ENCODE measurements at regions not wholly inside any gene's neighbourhood (a gene's known extent, or its start where the extent isn't known, plus 50 kb on each side); places are given as distances from the start of the nearest gene placed in this dataset.
"Not testable (repeated sequence)": the region's sequence is repeated elsewhere in the genome, so short reads cannot be mapped to it uniquely, and the experiment has no call there.

DNA sequence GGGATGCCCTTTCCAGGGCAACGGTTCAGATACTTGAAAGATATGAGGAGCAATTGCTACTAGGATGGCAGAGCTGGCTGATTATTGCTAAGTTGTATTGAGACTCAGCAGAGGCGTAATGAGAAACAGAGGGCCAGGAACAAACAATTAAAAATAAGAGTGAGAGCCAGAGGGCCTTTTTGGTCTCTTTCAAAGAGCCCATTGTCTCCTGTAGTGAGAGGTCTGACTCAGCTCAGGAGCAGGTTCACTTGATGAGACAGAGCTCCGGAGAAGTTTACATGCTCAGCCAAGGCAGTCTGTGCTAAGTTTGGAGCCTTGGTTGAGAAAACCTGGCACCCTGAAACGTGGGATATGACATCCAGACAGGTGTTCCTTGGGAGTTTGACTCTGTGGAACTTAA, 303.9 kb upstream of the DLGAP1 start:
- DNase-seq = no peak

DNA sequence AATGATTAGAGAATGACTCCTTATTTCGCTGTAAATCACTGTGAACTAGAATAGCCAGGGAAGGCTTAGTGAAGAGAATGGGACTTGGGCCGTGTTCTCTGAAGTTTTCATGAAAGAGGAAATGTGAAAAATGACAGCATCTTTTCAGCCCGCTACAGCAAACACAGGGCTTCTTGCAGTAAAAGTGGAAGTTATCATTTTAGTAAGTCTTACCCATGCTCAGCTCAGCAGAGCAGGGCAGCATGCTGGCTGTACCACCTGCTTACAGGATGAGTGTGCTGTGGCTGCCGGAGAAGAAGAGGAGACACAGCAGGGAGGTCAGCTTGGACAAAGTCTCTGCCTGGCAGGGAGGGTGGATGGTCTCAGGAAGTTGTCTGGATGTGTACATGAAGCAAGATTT, 300.7 kb upstream of the DLGAP1 start:
- no peak for DNase-seq

DNA sequence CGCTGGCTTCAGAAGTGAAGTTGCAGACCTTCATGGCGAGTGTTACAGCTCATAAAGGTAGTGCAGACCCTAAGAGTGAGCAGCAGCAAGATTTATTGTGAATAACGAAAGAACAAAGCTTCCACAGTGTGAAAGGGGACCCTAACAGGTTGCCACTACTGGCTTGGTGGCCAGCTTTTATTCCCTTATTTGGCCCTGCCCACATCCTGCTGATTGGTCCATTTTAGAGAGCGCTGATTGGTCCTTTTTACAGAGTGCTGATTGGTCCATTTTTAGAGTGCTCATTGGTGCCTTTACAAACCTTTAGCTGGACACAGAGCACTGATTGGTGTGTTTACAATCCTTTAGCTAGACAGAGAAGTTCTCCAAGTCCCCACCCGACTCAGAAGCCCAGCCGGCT, 298.0 kb upstream of the DLGAP1 start:
- DNase-seq = not testable (repeated sequence)

- DNase-seq = no peak
Measured at GRCh38 chr18:4751523-4751922, 296.4 kb upstream of the DLGAP1 start.

GRCh38 chr18:4750393-4751346, 295.6 kb upstream of the DLGAP1 start:
- DNase-seq = no peak

- no peak for DNase-seq
Measured at GRCh38 chr18:4748975-4749374, 293.9 kb upstream of the DLGAP1 start.

DNA sequence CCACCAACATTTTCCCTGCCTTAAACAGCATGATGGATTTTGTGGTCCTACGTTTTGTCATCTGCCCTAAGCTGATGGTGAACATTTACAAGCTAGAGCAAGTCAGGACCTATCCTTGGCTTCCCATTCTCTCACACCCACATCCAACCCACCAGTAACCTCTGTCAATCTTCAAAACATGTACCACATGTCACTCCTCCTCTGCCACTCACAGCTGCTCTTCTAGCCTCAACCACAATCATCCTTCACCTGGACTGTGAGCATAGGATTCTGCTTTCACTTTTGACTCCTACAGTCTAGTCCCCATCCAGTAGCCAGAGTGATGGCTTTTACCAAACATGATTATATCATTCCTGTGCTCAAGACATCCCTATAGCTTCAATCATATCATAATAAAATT, 279.8 kb upstream of the DLGAP1 start:
- no peak for DNase-seq

DNA sequence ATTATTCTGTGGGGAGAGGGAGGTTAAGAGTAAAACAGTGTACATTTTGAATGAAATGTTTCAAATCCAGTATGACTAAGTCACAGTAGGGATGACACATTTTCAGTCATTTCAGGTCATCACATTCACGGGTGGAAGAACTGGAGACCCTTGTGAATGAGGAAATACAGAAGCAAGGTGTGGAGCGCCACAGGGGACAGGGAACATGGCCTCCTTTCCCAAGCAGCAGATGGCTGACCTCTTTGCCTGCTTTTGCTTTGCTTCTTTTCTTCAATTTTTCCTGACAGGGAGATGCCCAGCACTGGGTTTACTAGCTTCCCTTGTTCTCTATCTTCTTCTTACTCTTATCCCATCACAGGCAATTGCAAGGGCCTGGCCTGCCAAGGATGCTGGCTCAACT, 278.9 kb upstream of the DLGAP1 start:
- DNase-seq = no peak

DNA sequence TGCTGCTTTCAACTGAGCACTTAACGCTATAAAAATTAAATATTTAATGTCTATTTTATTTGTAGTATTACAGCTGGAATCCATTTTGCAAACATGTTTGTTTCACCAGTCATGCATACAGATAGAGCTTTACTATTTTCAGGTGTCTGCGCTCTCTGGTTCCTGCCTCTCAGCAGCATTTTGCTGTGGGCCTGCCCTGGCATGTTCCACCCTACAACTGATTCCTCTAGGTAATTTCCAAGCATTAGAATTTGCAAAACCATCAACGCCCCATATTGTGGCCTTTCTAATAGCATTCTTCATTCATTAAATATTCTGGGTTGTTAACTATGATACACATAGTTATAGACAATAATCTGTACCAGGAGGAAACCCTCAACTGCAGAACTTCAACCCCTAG, 266.4 kb upstream of the DLGAP1 start:
- no peak for DNase-seq

DNA sequence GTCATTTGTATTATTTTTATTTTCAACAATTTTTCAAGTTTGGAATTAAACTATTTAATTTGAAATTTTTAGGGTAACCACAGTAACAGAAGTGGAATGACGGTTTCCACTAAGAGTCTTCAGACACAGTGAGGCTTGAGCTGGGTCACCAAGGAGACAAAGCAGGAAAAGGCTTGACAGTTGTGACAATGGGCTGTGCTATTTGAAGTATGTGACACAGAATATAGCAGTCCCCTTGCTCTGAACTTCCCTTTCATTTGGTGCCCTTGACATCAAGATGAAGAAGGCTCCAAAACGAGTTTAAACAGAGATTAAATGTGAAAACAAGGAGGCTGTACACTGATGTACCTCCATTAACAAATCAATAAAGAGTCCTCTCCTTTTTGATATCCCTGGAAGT, 265.4 kb upstream of the DLGAP1 start:
- no peak for DNase-seq

DNA sequence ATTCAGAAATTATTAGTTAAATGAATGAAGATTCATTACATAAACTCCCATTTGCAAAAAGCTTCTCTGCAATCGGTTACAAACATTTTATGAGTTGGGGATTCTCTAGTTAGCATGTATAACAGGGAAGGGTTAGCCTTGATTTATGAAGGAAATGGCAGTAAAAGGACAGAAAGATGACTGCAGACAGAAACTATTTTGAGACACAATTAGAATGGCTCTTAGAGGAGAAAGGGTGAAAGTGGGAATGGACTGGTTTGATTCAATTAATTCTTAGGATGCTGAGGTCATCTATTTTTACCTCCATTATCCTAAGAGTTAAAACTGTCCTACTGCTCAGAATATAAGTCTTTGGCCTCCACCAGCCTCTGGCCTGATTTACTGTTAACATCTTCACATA, 250.8 kb upstream of the DLGAP1 start:
- no peak for DNase-seq

- no peak for DNase-seq
Measured at GRCh38 chr18:4704781-4705180, 249.7 kb upstream of the DLGAP1 start.

GRCh38 chr18:4691836-4692235, 236.7 kb upstream of the DLGAP1 start:
- no peak for DNase-seq

DNA sequence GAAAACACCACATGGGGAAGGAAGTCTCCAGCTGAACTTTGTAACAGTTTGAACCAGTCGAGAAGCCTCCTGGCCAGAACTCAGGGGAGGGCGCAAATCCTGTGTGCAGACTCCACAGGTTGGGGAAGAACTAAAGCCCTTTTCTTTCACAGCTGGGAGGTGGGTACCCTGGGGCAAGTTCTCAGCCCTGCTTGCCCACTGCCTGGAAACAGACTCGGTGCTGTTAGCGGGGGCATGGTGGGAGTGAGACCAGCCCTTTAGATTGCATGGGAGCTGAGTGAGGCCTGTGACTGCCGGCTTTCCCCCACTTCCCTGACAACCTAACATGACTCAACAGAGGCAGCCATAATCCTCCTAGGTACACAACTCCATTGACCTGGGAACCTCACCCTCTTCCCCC, 223.6 kb upstream of the DLGAP1 start:
- not testable (repeated sequence) for DNase-seq

DNA sequence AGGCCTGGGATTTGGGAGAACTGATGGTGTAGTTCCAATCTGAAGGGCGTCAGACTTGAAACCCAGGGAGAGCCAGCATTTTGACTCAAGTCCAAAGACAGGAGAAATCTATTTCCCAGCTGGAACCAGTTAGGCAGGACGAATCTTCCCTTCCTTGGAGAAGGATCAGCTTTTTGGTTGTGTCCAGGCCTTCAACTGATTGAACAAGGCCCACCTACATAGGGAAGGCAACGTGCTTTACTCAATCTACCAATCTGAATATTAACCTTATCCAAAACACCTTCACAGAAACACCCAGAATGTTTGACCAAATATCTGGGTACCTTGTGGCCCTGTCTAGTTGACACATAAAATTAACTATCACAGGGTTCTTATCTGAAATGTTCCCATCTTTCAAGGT, 221.9 kb upstream of the DLGAP1 start:
- no peak for DNase-seq

DNA sequence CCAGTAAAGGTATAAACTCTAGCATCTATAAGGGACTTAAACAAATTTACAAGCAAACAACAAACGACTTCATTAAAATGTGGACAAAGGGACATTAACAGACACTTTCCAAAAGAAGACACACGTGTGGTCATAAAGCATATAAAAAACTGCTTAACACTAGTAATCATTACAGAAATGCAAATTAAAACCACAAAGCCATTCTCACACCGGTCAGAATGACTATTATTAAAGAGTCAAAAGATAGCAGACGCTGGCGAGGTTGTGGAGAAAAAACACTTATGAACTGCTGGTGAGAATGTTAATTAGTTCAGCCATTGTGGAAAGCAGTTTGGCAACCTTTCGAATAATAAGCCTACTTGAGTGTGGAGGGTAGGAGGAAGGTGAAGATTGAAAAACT, 217.1 kb upstream of the DLGAP1 start:
- no peak for DNase-seq

DNA sequence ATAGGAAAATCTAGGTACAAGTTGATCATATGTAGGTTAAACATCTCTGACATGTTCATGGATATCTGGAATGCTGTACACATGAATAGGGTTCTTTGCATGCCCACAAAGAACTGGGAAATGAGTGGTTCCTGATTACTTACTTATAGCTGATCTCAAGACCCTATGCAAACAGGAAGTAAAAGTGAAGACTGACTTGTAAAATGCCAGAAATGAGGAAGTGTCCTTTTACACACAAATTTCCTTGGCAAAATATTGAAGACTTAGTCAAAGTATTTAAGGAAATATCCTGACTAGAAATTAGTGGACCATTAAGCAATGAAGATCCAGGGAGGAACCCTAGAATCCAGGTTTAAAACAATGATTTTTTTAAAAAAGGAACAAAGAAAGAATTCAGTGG, 203.7 kb upstream of the DLGAP1 start:
- no peak for DNase-seq

DNA sequence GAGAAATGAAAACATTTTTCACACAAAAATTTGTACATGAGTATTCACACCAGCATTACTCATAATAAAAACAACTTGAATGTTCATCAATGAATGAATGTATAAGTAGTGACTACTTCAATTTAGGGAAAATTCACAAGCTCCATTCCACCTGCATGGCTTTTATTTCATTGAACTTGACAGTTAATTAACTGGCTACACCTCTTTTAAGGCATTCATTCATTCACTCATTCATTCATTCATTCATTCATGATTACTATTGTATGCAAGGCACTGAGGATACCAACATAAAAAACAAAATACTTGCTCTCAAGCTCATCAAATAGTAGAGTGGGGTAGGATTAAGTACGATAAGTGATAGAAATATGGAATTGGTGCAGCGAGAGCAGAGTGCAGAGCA, 198.3 kb upstream of the DLGAP1 start:
- DNase-seq = no peak

DNA sequence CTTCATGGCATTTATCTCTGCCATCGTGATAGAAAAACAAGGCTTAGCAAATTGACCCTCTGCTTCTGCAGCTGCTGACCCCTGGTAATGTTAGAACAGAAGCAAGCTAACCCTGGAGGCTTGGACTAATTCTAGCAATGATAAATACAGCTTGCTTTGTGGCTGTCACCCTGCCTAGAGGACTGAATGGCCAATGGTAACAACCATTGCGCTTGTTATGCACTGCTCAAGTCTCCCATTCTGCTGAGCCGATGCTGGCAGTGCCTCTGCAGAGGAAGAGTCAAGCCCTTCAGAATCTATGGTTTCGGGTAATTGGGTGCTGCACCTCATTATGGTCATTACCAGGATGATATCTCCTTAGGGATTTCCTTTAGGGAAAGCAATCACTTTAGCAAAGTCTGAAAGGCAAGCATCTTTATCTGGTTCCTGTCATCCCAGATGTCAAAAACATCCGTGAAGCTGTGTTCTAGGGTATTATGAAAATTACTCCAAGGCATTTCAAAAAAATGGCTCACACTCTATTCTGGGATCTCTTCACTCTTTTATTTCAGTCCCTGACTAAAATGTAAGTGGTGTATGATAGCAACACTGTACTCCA, 186.8 kb upstream of the DLGAP1 start:
- DNase-seq = no peak

GRCh38 chr18:4640349-4641012, 185.4 kb upstream of the DLGAP1 start:
- DNase-seq = no peak

DNA sequence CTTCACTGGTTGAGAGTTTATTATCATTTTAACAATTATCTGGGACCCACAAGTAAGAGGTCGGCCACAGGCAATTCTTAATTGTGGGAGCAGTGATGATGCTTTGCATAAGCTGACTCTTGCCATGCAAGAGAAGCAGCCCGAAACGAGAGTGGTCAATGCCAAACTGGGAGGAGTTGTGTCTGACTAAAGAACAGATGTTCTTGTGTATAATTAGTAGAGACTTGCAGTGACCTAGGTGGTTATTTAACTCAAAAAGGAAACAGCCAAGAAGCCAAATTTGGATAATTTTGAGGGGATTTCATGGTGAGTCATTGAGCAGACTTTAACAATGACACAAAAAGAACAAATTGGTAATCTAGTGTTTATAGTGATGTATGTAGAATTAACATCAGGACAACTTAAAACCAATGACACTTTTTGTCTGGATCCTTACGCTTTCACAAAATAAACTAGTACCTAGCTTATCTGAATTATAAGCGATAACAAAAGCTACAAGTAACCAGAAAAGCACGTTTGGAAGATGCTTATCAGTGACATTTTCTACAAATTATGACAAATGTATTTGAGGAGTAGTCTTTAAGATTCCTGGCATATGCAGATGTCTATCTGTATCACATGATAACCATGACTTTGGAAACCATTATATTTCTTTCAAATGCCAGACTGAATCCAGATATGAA, 184.7 kb upstream of the DLGAP1 start:
- no peak for DNase-seq

DNA sequence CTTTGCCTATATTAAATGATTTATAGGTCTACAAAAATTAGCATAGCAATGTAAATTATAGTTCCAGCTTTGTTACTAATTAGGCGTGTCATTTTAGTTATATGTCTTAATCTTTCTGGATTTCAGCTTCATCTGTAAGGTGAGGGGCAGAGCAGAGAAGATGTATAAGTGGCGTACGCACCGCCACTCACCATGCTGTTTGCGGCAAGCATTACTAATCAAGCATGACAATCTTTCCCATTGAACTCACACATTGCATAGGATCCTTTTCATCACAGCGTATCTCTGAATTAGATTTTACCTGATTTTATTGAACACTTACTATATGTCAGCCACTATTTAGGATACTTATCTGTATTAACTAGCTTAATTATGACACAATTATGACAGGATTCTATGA, 183.6 kb upstream of the DLGAP1 start:
- no peak for DNase-seq

DNA sequence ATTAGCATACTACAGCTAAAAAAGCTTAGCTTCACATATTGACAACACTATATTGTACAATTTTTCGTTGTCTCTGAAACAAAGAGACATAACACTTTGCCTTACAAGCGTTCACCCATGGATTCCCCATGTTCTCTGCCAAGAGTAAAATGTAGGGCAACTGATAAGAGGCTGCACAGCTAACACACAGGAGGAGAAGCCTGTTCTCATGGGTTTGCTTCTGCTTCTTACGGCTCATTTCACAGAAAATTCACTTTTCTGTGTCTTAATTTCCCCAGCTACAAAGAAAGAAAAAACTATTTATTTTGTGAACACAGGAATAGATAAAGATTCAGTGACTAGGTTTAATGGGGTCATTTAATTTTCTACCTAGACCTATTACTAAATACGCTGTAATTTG, 182.8 kb upstream of the DLGAP1 start:
- DNase-seq = no peak
